GM18870 (cell line): ENCODE measurements at regions not wholly inside any gene's neighbourhood (a gene's known extent, or its start where the extent isn't known, plus 50 kb on each side); places are given as distances from the start of the nearest gene placed in this dataset.

Experiments
- ATAC-seq: cut with Tn5 transposase; IDR thresholded peaks from one replicate; pipeline ENCODE4 v1.9.1; 2021; ENCODE audit warnings: moderate library complexity; ENCODE audit not compliant: unreplicated experiment

DNA sequence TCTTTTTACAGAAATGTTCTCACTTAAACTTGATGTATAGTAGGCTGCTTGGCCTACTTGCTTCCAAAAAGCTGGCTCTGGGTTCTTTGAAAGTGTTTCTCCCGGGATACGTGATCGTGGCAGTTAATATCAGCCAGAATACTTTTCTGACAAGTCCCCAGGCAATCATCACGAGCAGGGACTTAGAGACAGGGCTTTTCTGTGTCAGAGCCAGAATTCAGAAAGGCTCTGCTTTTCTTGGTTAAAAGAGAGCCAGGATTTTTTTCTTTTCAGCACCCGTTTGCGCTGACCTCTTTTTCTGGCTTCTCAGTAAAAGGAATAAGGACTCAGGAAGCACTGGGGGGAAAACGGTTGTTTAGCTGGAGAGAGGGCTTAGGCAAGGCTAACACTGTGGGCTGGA lies 57.8 kb upstream of the ARHGAP5 start:
- ATAC-seq, result no peak

DNA sequence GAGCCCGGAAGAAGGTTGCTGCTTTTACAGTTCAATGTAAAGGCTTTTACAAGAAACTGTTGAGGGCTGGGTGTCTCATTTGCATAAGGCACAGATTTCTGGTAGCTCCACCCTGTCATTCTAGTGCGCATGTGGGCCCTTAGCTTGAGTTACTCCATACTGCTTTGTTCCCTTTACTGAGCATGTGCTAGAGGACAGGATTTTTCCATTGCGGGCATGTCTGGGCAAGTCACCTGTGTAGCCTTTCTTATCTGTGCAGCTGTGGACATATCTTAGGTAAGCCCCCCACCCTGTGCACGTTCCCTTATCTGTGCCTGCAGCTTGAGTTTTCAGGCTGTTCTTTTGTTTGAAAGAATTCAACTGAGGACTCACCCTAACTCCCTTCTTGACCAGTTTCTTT lies 56.2 kb upstream of the ARHGAP5 start:
- ATAC-seq, result no peak

DNA sequence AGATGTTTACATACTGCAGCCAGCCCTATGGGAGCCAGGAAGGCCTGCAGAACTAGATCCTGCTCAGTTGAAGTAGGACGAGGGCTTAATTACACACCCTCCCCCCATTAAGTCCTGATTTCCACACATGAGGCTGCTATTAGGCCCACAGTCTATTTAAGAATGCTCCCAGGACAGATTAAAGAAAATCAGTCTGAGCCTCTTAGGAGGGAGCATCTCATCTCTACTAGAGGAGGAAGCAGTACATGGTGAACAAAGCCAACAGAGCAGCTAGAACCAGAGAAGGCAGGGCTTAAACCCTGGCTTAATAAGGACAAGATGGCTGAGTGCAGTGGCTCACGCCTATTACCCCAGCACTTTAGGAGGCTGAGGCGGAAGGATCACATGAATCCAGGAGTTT lies 55.8 kb upstream of the ARHGAP5 start:
- no peak for ATAC-seq

DNA sequence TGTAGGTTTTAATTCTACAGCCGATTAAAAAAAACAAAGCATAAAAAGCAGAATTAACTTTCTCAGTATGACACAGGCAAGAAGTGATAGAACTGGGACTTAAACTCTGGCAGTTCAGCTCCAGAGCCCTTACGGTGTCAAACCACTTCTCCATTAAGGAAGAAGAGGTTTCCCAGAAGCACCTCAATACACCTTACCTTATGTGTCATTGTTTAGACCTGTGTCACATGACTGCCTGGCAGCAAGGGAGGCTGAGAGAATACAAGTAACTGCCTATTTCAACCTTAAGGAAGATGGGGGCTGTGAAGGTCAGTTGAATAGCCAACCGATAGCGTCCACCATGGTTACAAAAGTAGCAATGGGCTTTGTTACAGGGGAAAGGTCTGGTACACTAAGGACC lies 54.6 kb upstream of the ARHGAP5 start:
- no peak for ATAC-seq

DNA sequence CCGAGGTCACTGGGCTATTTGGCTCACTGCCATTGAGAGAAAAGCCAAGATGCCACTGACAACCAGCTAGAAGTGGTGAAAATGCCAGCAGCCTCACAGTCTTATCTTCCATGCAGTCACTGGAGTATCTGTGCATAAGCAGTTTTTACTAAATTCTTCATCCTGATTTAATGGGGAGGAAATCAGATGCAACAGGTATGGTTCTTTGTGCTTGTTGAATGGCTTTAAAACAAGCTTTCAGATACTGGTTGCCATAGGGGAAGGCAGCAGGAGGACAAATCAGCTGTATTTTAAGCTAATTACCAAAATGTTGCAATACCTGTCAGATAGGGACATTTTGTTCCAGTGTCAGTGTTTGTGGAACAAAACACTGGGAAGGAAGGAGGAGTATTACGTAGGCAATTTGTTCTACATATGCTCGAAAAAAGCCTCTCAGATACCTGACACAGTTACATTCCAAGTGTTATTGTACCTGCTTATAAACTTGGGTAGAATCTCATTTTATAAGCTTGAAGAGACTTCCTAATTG lies 54.1 kb upstream of the ARHGAP5 start:
- ATAC-seq, result no peak

- ATAC-seq, result no peak
Observed at GRCh38 chr14:32023540-32023939, 53.6 kb upstream of the ARHGAP5 start.

DNA sequence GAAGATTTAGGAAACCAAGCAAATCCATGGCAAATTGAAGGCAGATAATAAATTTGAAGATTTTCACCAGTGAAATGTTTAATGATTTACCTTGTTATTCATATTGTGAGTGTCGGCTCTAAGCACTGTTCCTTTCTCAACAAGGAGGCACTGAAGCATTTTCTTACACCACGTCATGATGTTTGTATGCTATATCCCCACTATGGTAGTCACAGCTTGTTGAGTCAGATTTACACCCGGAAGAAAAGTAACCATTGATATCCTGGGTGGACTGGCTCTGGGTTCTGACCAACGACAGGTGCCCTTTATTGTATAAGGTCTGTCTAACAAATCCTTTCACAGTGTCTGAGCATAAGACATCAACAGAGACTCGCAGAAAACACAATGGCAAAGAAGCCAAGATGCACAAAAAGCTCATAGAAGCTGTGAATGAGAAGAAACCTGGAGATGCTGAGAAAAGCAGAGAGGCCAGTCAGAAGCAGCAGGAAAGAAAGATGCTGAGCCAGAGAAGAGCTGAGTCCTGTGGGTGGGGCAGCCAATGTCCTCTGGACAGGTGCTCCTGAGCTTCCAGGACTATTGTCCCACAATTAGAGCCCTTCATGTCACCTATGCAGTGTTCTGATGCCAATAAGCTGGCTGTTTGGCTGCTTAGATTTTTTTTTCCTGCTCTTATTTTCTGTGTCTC lies 49.7 kb upstream of the ARHGAP5 start:
- ATAC-seq, result no peak
